Parathyroid adenoma (tissue), 2 donors: ENCODE measurements at regions not wholly inside any gene's neighbourhood (a gene's known extent, or its start where the extent isn't known, plus 50 kb on each side); places are given as distances from the start of the nearest gene placed in this dataset.

Experiments used
- H2AFZ ChIP-seq: fragments of 300-600 bp; sonication (generic); one replicate; pipeline ENCODE4 v1.7.0; 2017; ENCODE audit warnings: antibody characterized with exemption, mild to moderate bottlenecking
- H3K27ac ChIP-seq: fragments of 300-600 bp; sonication (generic); one replicate; pipeline ENCODE4 v1.7.0; 2017
- H3K27me3 ChIP-seq: fragments of 300-600 bp; sonication (generic); one replicate; pipeline ENCODE4 v1.7.0; 2017; ENCODE audit warnings: low read length; ENCODE audit not compliant: control insufficient read depth, insufficient read depth
- H3K36me3 ChIP-seq: fragments of 300-600 bp; sonication (generic); one replicate; pipeline ENCODE4 v1.7.0; 2017; ENCODE audit warnings: low read length; ENCODE audit not compliant: control insufficient read depth, insufficient read depth
- H3K4me1 ChIP-seq: fragments of 300-600 bp; sonication (generic); one replicate; pipeline ENCODE4 v1.7.0; 2017; ENCODE audit warnings: control low read depth
- H3K4me2 ChIP-seq: fragments of 300-600 bp; sonication (generic); one replicate; pipeline ENCODE4 v1.7.0; 2017; ENCODE audit warnings: low read length
- H3K4me3 ChIP-seq: fragments of 300-600 bp; sonication (generic); one replicate; pipeline ENCODE4 v1.7.0; 2017; ENCODE audit warnings: low read depth, low read length
- H3K79me2 ChIP-seq: fragments of 300-600 bp; sonication (generic); one replicate; pipeline ENCODE4 v1.7.0; 2017; ENCODE audit warnings: control low read depth
- H3K9ac ChIP-seq: fragments of 300-600 bp; sonication (generic); one replicate; pipeline ENCODE4 v1.7.0; 2017; ENCODE audit warnings: mild to moderate bottlenecking
- H3K9me3 ChIP-seq: fragments of 300-600 bp; sonication (generic); one replicate; pipeline ENCODE4 v1.7.0; 2017; ENCODE audit warnings: low read length; ENCODE audit not compliant: control insufficient read depth
- CTCF ChIP-seq: fragments of 300-600 bp; sonication (generic); IDR thresholded peaks from one replicate; pipeline ENCODE4 v1.7.0; 2017; ENCODE audit warnings: antibody characterized with exemption, mild to moderate bottlenecking
- donor health status: primary hyperparathyroidism.

DNA sequence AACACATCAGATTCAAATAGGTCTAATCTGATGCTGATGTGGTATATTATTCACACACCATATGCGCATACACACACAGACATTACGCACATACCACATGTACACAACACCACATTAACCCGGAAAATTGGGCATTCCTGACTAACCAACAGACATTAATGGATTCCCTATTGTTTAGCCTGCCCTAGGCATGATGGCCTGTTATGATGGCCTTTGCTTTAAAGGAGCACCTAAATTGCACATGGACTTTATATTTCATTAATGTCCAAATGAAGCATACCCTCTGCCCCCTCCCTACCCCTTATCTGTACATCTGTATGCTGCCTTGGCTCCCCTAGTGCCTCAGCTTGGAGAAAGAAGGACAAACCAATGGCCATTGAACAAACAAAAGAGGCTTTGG lies 127.7 kb upstream of the PRLR start:
- H3K4me3 ChIP-seq, result no peak overlapping the region
- H3K79me2 ChIP-seq, result no peaks in the 10 kb centered on the region
- no peak for TF ChIP-seq CTCF
- no peaks in the 10 kb centered on the region for H3K9me3 ChIP-seq
- H3K9ac ChIP-seq, result no peak overlapping the region
- H3K36me3 ChIP-seq, result no peaks in the 10 kb centered on the region
- no peaks in the 10 kb centered on the region for H3K4me1 ChIP-seq
- no peak overlapping the region for H2AFZ ChIP-seq
- no peaks in the 10 kb centered on the region for H3K27me3 ChIP-seq
- no peak overlapping the region for H3K4me2 ChIP-seq
- no peak overlapping the region for H3K27ac ChIP-seq

DNA sequence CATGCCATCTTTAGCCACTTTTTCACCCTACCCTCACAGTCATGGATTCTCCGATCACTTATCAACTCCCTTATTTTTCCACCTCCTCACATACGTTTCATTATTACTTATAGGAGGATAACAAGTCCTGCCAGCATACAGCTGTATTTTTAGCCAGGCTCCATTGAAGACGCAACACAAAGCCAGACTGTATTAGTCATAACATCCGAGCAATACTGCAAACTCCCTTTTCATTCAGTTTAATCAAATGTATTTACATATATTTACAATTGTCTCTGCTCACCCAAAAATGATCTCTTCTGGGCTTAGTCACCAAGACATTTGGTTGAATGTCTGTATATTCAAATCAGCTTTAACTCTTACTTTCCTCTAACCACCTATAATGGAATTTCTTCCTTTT lies 126.4 kb upstream of the PRLR start:
- Histone ChIP-seq H3K4me2 (no peak overlapping the region), H3K36me3 (no peaks in the 10 kb centered on the region), H3K4me1 (no peaks in the 10 kb centered on the region), H3K9me3 (no peaks in the 10 kb centered on the region), H3K79me2 (no peaks in the 10 kb centered on the region), H2AFZ (no peak overlapping the region), H3K27me3 (no peaks in the 10 kb centered on the region), H3K9ac (no peak overlapping the region), H3K4me3 (no peak overlapping the region), H3K27ac (no peak overlapping the region)
- TF ChIP-seq CTCF, result no peak

DNA sequence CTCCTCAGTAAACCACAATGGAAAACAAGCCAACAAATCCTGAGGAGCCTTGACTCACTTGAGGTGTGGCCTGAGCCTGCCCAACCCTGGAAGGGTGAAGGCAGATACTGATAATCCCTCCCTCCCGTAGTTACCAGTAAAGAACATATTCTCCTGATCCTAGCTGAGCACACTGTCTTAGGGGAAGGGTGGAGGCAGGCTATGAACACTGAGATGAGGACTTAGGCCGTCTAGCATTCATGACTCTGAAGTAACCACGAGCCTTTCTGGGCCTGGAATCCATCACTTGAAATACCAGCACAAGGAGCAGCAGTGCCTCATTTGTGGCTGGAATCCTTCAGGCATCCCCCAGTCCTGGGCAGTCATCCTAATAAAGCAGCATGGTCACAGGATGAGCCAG lies 124.5 kb upstream of the PRLR start:
- Histone ChIP-seq H3K9me3 (no peaks in the 10 kb centered on the region), H3K4me1 (no peaks in the 10 kb centered on the region), H3K4me3 (no peak overlapping the region), H3K27ac (no peak overlapping the region), H3K4me2 (no peak overlapping the region), H3K36me3 (no peaks in the 10 kb centered on the region), H3K27me3 (no peaks in the 10 kb centered on the region), H3K79me2 (no peaks in the 10 kb centered on the region), H3K9ac (no peak overlapping the region), H2AFZ (no peak overlapping the region)
- TF ChIP-seq CTCF, result no peak

GRCh38 chr5:35345222-35345621 lies 114.9 kb upstream of the PRLR start:
- H3K36me3 ChIP-seq, result no peaks in the 10 kb centered on the region
- no peaks in the 10 kb centered on the region for H3K27me3 ChIP-seq
- TF ChIP-seq CTCF, result peak; percentile 37
- no peaks in the 10 kb centered on the region for H3K79me2 ChIP-seq
- no peaks in the 10 kb centered on the region for H3K4me1 ChIP-seq
- no peak overlapping the region for H3K4me3 ChIP-seq
- no peak overlapping the region for H3K4me2 ChIP-seq
- H3K9me3 ChIP-seq, result no peaks in the 10 kb centered on the region
- no peak overlapping the region for H3K9ac ChIP-seq
- no peak overlapping the region for H2AFZ ChIP-seq
- H3K27ac ChIP-seq, result no peak overlapping the region

DNA sequence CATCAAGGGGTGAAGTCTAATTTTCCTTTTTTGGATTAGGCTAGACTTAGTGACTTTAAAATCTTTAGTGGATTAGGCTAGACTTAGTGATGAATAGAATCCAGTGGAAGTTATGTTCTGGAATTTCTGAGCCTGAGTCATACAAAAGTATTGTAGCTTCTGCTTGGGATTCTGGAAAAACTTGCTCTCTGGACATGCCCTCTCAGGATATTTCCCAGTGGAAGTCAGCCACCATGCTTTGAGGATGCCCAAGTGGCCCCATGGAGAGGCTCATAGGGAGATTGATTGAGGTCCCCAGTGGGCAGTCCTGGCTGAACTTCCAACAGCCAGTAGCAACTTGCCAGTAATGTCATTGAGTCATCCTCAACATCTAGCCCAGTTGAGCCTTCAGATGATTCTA lies 112.4 kb upstream of the PRLR start:
- Histone ChIP-seq H3K4me3 (no peak overlapping the region), H3K9ac (no peak overlapping the region), H3K27ac (no peak overlapping the region), H3K27me3 (no peaks in the 10 kb centered on the region), H3K9me3 (no peaks in the 10 kb centered on the region), H2AFZ (no peak overlapping the region), H3K36me3 (no peaks in the 10 kb centered on the region), H3K4me2 (no peak overlapping the region), H3K79me2 (no peaks in the 10 kb centered on the region), H3K4me1 (no peaks in the 10 kb centered on the region)
- TF ChIP-seq CTCF, result no peak
